ENCODE measurements at regions not wholly inside any gene's neighbourhood (a gene's known extent, or its start where the extent isn't known, plus 50 kb on each side); places are given as distances from the start of the nearest gene placed in this dataset.
"Not testable (repeated sequence)": the region's sequence is repeated elsewhere in the genome, so short reads cannot be mapped to it uniquely, and the experiment has no call there.

- H3K36me3 ChIP-seq (ENCODE audit: control insufficient read depth, insufficient read depth, low read length); H3K27me3 ChIP-seq (ENCODE audit: control insufficient read depth, insufficient read depth, low read length); DNase-seq (ENCODE audit: low read depth); CTCF ChIA-PET; H3K4me3 ChIP-seq (ENCODE audit: low read depth, low read length); POLR2A ChIA-PET: not testable (repeated sequence)
These were observed 55.9 kb upstream of the ACSM6 start for GRCh38 chr10:95137990-95138625.

GRCh38 chr10:95134490-95134889 lies 59.5 kb upstream of the ACSM6 start:
- Histone ChIP-seq H3K4me3 (ENCODE audit: low read depth, low read length) (no peak overlapping the region), H3K27me3 (ENCODE audit: control insufficient read depth, insufficient read depth, low read length) (0 out of 2 replicates have a peak, but pooled peaks cover 2% of the 10 kb centered on the region), H3K36me3 (ENCODE audit: control insufficient read depth, insufficient read depth, low read length) (no peaks in the 10 kb centered on the region)
- CTCF ChIA-PET: interaction anchor here (0.6 to 2.1 kb wide), 8 partner anchors 8 to 467 kb away, joined by 3 to 15 read pairs (median 4); no protein-coding TSS in a partner anchor
- TF ChIP-seq CTCF (IDR thresholded peaks at IDR 0.05; ENCODE audit: insufficient read depth, low read depth, low read length): no peak
- POLR2A ChIA-PET: no interaction called here
- no peak for DNase-seq (ENCODE audit: low read depth)

- ChIA-PET CTCF (interaction anchor here (0.6 to 2.1 kb wide), 13 partner anchors 8 to 681 kb away, joined by 3 to 15 read pairs (median 4); no protein-coding TSS in a partner anchor), POLR2A (no interaction called here)
- no peak for DNase-seq (ENCODE audit: low read depth)
- Histone ChIP-seq H3K27me3 (ENCODE audit: control insufficient read depth, insufficient read depth, low read length) (0 out of 2 replicates have a peak, but pooled peaks cover 2% of the 10 kb centered on the region), H3K4me3 (ENCODE audit: low read depth, low read length) (no peak overlapping the region), H3K36me3 (ENCODE audit: control insufficient read depth, insufficient read depth, low read length) (no peaks in the 10 kb centered on the region)
- no peak for TF ChIP-seq CTCF (IDR thresholded peaks at IDR 0.05; ENCODE audit: insufficient read depth, low read depth, low read length)
These were observed 60.0 kb upstream of the ACSM6 start for GRCh38 chr10:95133997-95134396.

GRCh38 chr10:95133016-95133752 lies 60.9 kb upstream of the ACSM6 start:
- ChIA-PET CTCF (interaction anchor here (0.6 to 2.1 kb wide), 16 partner anchors 9 to 1344 kb away, joined by 3 to 15 read pairs (median 4); no protein-coding TSS in a partner anchor), POLR2A (no interaction called here)
- Histone ChIP-seq H3K4me3 (ENCODE audit: low read depth, low read length) (no peak overlapping the region), H3K36me3 (ENCODE audit: control insufficient read depth, insufficient read depth, low read length) (no peaks in the 10 kb centered on the region), H3K27me3 (ENCODE audit: control insufficient read depth, insufficient read depth, low read length) (0 out of 2 replicates have a peak, but pooled peaks cover 2% of the 10 kb centered on the region)
- TF ChIP-seq CTCF (IDR thresholded peaks at IDR 0.05; ENCODE audit: insufficient read depth, low read depth, low read length): peak; percentile 76
- DNase-seq (ENCODE audit: low read depth): peak; percentile 9

GRCh38 chr10:95130429-95130828 lies 61.1 kb upstream of the CYP2C8 start:
- H3K36me3 ChIP-seq (ENCODE audit: control insufficient read depth, insufficient read depth, low read length); H3K27me3 ChIP-seq (ENCODE audit: control insufficient read depth, insufficient read depth, low read length); DNase-seq (ENCODE audit: low read depth); H3K4me3 ChIP-seq (ENCODE audit: low read depth, low read length); POLR2A ChIA-PET; CTCF ChIA-PET: not testable (repeated sequence)

GRCh38 chr10:95125582-95125981 lies 56.3 kb upstream of the CYP2C8 start:
- ChIA-PET CTCF (no interaction called here), POLR2A (no interaction called here)
- H3K27me3 ChIP-seq (ENCODE audit: control insufficient read depth, insufficient read depth, low read length): no peaks in the 10 kb centered on the region
- no peak overlapping the region for H3K4me3 ChIP-seq (ENCODE audit: low read depth, low read length)
- no peak for DNase-seq (ENCODE audit: low read depth)
- TF ChIP-seq CTCF (IDR thresholded peaks at IDR 0.05; ENCODE audit: insufficient read depth, low read depth, low read length): no peak
- no peaks in the 10 kb centered on the region for H3K36me3 ChIP-seq (ENCODE audit: control insufficient read depth, insufficient read depth, low read length)
